D721Med (cell line): ENCODE measurements at regions not wholly inside any gene's neighbourhood (a gene's known extent, or its start where the extent isn't known, plus 50 kb on each side); places are given as distances from the start of the nearest gene placed in this dataset.
"Not testable (repeated sequence)": the region's sequence is repeated elsewhere in the genome, so short reads cannot be mapped to it uniquely, and the experiment has no call there.

Source experiments
- DNase-seq: peaks from one replicate; pipeline ENCODE4 v3.0.0; 2011; ENCODE audit warnings: low spot score; ENCODE audit not compliant: insufficient read length
- FAIRE-seq: peaks from 2 replicates; lab custom pipeline; 2011; peaks lifted over from hg19 to GRCh38; lab: Jason Lieb, UNC
- TF ChIP-seq, protein P1 (sequence below): IDR thresholded peaks from 2 replicates; pipeline ENCODE4 v1.5.1; 2012; ENCODE audit warnings: mild to moderate bottlenecking, control low read depth; ENCODE audit not compliant: insufficient read depth; ENCODE audit errors: missing control alignments

DNA sequence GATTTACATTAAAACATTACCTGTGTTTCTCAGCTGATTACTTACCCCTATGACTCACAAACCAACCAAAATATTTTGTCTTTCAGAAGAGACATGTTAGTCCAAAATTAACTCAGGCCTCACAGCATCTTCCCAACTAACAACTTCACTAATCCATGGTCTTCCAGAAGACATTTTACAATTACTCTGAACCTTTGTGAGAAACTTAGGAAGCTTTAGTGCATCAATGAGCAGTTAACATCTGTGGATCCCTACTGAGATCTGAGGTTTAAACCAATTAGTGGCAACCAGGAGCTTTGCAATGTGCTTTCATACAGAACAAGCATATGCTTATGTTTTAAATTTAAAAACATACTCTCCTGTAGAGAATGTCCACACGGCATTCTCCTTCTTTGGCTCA is 269.7 kb downstream of the UBE3D start:
- TF ChIP-seq, protein P1, sequence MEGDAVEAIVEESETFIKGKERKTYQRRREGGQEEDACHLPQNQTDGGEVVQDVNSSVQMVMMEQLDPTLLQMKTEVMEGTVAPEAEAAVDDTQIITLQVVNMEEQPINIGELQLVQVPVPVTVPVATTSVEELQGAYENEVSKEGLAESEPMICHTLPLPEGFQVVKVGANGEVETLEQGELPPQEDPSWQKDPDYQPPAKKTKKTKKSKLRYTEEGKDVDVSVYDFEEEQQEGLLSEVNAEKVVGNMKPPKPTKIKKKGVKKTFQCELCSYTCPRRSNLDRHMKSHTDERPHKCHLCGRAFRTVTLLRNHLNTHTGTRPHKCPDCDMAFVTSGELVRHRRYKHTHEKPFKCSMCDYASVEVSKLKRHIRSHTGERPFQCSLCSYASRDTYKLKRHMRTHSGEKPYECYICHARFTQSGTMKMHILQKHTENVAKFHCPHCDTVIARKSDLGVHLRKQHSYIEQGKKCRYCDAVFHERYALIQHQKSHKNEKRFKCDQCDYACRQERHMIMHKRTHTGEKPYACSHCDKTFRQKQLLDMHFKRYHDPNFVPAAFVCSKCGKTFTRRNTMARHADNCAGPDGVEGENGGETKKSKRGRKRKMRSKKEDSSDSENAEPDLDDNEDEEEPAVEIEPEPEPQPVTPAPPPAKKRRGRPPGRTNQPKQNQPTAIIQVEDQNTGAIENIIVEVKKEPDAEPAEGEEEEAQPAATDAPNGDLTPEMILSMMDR, result no peak
- DNase-seq (no peak), FAIRE-seq (no peak)

DNA sequence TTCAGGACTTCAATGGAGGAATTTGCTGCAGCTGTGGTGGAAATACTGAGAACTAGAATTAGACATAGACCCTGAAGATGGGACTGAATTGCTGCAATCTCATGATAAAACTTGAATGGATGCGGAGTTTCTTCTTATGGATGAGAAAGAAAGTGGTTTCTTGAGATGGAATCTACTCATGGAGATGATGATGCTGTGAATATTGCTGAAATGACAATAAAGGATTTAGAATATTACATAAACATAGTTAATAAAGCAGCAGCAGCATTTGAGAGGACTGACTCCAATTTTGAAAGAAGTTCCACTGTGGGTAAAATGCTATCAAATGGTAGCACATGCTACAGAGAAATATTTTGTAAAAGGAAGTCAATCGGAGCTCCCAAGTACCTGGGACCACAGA is 264.6 kb downstream of the UBE3D start:
- FAIRE-seq, result no peak
- TF ChIP-seq, protein P1, result no peak
- DNase-seq, result no peak

DNA sequence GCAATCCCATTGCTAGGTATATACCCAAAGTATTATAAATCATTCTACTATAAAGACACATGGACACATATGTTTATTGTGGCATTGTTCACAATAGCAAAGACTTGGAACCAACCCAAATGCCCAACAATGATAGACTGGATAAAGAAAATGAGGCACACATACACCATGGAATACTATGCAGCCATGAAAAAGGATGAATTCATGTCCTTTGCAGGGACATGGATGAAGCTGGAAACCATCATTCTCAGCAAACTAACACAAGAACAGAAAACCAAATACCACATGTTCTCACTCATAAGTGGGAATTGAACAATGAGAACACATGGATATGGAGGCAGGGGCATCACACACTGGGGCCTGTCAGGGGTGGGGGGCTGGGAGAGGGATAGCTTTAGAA is 249.4 kb downstream of the UBE3D start:
- FAIRE-seq, DNase-seq: not testable (repeated sequence)

DNA sequence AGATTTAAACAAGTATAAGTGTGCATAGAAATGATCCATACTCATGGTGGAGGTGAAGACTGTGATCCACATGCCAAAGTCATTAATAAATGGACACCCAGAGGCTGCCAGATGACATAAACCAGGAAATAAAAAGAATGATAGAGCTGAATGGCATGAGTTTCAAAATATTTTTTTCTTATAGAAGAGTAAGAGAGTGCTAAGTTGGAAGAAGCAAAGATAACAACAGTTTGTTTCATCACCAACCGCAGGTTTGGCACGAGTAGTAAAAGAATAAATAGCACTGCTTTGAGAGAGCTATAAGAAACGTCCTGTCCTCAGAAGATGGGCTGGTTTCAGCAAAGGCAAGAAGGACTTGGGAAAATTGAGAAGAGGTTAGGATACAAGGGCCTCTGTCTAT is 246.9 kb downstream of the UBE3D start:
- TF ChIP-seq, protein P1, result no peak
- FAIRE-seq, result no peak

GRCh38 chr6:82823361-82823760 is 242.3 kb downstream of the UBE3D start:
- FAIRE-seq, result no peak
- DNase-seq, result no peak
- TF ChIP-seq, protein P1, result no peak

More for the DNA sequence above, 246.9 kb downstream of the UBE3D start:
- DNase-seq, result no peak

GRCh38 chr6:82832811-82833210 is 232.8 kb downstream of the UBE3D start:
- no peak for DNase-seq

GRCh38 chr6:82833481-82833880 is 232.2 kb downstream of the UBE3D start:
- TF ChIP-seq, protein P1, result no peak
- FAIRE-seq (no peak), DNase-seq (no peak)

More at GRCh38 chr6:82832811-82833210, 232.8 kb downstream of the UBE3D start:
- FAIRE-seq, result no peak
- TF ChIP-seq, protein P1, result no peak

DNA sequence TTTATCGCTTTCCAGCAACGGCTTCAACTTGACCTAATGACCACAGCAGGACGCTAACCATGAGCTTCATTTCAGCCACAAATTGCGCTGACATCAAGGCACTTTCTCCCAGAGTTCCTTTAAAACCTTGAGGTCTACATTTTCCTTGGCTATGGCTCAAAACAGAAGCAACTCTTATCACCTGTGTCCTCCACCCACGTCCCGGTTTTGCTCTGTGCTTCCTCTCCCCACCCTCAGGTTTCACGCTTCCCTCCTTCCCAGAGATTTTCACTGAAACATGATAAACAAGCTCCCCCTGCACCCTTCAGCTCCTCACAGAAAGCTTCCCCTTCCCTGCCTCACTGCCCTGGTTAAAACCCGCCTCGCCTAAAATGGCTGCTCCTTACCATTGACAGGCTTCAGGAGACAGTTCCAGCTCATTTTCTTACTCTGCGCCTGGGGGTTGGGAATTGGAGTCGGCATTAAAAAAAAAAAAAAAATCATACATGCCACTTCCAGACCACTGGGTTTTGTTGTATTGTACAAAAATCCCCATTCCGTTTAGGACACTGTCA is 229.5 kb downstream of the UBE3D start:
- TF ChIP-seq, protein P1, result no peak
- DNase-seq, result no peak
- no peak for FAIRE-seq
